ENCODE measurements at regions not wholly inside any gene's neighbourhood (a gene's known extent, or its start where the extent isn't known, plus 50 kb on each side); places are given as distances from the start of the nearest gene placed in this dataset.
"Not testable (repeated sequence)": the region's sequence is repeated elsewhere in the genome, so short reads cannot be mapped to it uniquely, and the experiment has no call there.

GRCh38 chr5:39566029-39566428, 141.2 kb upstream of the DAB2 start:
- DNase-seq, result no peak

- no peak for DNase-seq
These were observed 136.6 kb upstream of the DAB2 start for GRCh38 chr5:39561421-39561820.

GRCh38 chr5:39560726-39561125, 135.9 kb upstream of the DAB2 start:
- DNase-seq, result no peak

GRCh38 chr5:39559923-39560322, 135.1 kb upstream of the DAB2 start:
- no peak for DNase-seq

- DNase-seq, result no peak
These were observed 133.8 kb upstream of the DAB2 start for GRCh38 chr5:39558541-39558940.

GRCh38 chr5:39555788-39556187, 131.0 kb upstream of the DAB2 start:
- no peak for DNase-seq

GRCh38 chr5:39547553-39548154, 122.9 kb upstream of the DAB2 start:
- DNase-seq, result peak in 3 of 51 donors; percentile 0 to 51 (median 22)

- DNase-seq, result no peak
These were observed 120.2 kb upstream of the DAB2 start for GRCh38 chr5:39544941-39545340.

- DNase-seq, result no peak
These were observed 118.6 kb upstream of the DAB2 start for GRCh38 chr5:39543335-39543734.

- no peak for DNase-seq
These were observed 117.9 kb upstream of the DAB2 start for GRCh38 chr5:39542511-39543285.

- DNase-seq, result no peak
These were observed 117.1 kb upstream of the DAB2 start for GRCh38 chr5:39541920-39542319.

- no peak for DNase-seq
These were observed 114.7 kb upstream of the DAB2 start for GRCh38 chr5:39539470-39539869.

GRCh38 chr5:39534690-39535089, 109.9 kb upstream of the DAB2 start:
- no peak for DNase-seq

- DNase-seq, result no peak
These were observed 109.0 kb upstream of the DAB2 start for GRCh38 chr5:39533749-39534148.

- DNase-seq, result no peak
These were observed 107.7 kb upstream of the DAB2 start for GRCh38 chr5:39532511-39532910.

GRCh38 chr5:39531306-39531705, 106.5 kb upstream of the DAB2 start:
- DNase-seq, result no peak

- DNase-seq, result no peak
These were observed 102.2 kb upstream of the DAB2 start for GRCh38 chr5:39526914-39527477.

GRCh38 chr5:39525781-39526180, 101.0 kb upstream of the DAB2 start:
- not testable (repeated sequence) for DNase-seq

- no peak for DNase-seq
These were observed 100.5 kb upstream of the DAB2 start for GRCh38 chr5:39525271-39525670.

- no peak for DNase-seq
These were observed 99.0 kb upstream of the DAB2 start for GRCh38 chr5:39523821-39524220.

GRCh38 chr5:39521940-39522590, 97.3 kb upstream of the DAB2 start:
- DNase-seq, result no peak

- DNase-seq, result no peak
These were observed 96.5 kb upstream of the DAB2 start for GRCh38 chr5:39521098-39521860.

Measured in hypothalamus (tissue), 51 donors.